A673 (cell line): ENCODE measurements at regions not wholly inside any gene's neighbourhood (a gene's known extent, or its start where the extent isn't known, plus 50 kb on each side); places are given as distances from the start of the nearest gene placed in this dataset.

Experiments
- BruUV-seq: library from RNA; stranded (reverse); fragments of 400-500 nt; replicated peaks from 2 replicates; lab custom pipeline; 2021; lab: Mats Ljungman, UMichigan
- CTCF ChIA-PET: fragments of 300-600 bp; sonication (Branson Sonifier 250); formaldehyde crosslinking; loops from one replicate; lab custom pipeline; 2022; ENCODE audit warnings: antibody characterized with exemption; lab: Charles Lee
- POLR2A ChIA-PET: fragments of 300-600 bp; sonication (Branson Sonifier 250); formaldehyde crosslinking; loops from one replicate; lab custom pipeline; 2022; ENCODE audit warnings: antibody characterized with exemption; ENCODE audit not compliant: low non-redundant PET; lab: Charles Lee
- DNase-seq: peaks from one replicate; pipeline ENCODE4 v3.0.0-alpha.2; 2015; ENCODE audit warnings: low spot score
- H3K27ac ChIP-seq: fragments of 200-600 bp; sonication (generic); 2 replicates; pipeline ENCODE4 v1.5.1; 2016; ENCODE audit warnings: mixed run types, low read depth, mild to moderate bottlenecking, mixed read lengths, antibody characterized with exemption, low read length; ENCODE audit not compliant: poor library complexity, severe bottlenecking
- H3K27me3 ChIP-seq: fragments of 200-600 bp; sonication (generic); replicated peaks from 2 replicates; pipeline ENCODE4 v1.6.1; 2017; ENCODE audit warnings: mixed run types, low read depth, mild to moderate bottlenecking, mixed read lengths, antibody characterized with exemption, low read length; ENCODE audit not compliant: insufficient read depth, poor library complexity
- H3K36me3 ChIP-seq: fragments of 200-600 bp; sonication (generic); 2 replicates; pipeline ENCODE4 v1.6.1; 2016; ENCODE audit warnings: mixed run types, mild to moderate bottlenecking, mixed read lengths, antibody characterized with exemption, low read length; ENCODE audit not compliant: insufficient read depth, poor library complexity, severe bottlenecking
- H3K4me1 ChIP-seq: fragments of 200-600 bp; sonication (generic); 2 replicates; pipeline ENCODE4 v1.6.1; 2017; ENCODE audit warnings: mixed run types, mild to moderate bottlenecking, mixed read lengths, antibody characterized with exemption, low read length; ENCODE audit not compliant: insufficient read depth, poor library complexity, severe bottlenecking
- H3K4me3 ChIP-seq: fragments of 200-600 bp; sonication (generic); 2 replicates; pipeline ENCODE4 v1.5.1; 2016; ENCODE audit warnings: low read depth, mixed run types, mild to moderate bottlenecking, mixed read lengths, low read length; ENCODE audit not compliant: poor library complexity, severe bottlenecking
- H3K9me3 ChIP-seq: fragments of 200-600 bp; sonication (generic); 2 replicates; pipeline ENCODE4 v1.6.1; 2016; ENCODE audit warnings: mixed run types, low read depth, mild to moderate bottlenecking, mixed read lengths, antibody characterized with exemption, low read length; ENCODE audit not compliant: poor library complexity, severe bottlenecking
- CTCF ChIP-seq: fragments of 300-800, 200-600 bp; sonication (generic); conservative IDR thresholded peaks from 2 replicates; pipeline ENCODE4 v1.5.1; 2017; ENCODE audit warnings: low read depth, mild to moderate bottlenecking, antibody characterized with exemption, low read length, moderate library complexity, mixed read lengths
- EZH2 ChIP-seq: fragments of 200-600 bp; sonication (generic); IDR thresholded peaks from 2 replicates; pipeline ENCODE4 v1.6.1; 2017; ENCODE audit warnings: borderline replicate concordance, low read depth, mild to moderate bottlenecking, mixed read lengths, antibody characterized with exemption, low read length; ENCODE audit not compliant: poor library complexity, severe bottlenecking
- intact Hi-C: fragments of 100-400 bp; cut with micrococcal nuclease; formaldehyde crosslinking; loops from one replicate; pipeline ENCODE4 v1.10.0; 2022; ENCODE audit not compliant: unreplicated experiment

DNA sequence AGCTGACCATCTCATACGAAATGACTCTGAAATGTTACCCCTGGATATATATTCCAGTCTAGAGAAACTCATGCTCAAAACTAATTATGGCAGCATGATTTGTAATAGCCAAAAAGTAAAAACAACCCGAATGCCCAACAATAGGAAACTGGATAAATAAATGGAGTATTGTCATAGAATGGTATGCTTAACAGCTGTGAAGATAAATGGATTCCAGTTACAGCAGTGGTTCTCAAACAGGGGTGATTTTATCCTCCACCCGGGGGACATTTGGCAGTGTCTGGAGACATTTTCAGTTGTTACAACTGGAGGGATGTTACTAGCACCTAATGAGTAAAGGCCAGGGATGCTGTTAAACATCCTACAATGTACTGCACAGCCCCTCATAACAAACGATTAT, 52.3 kb upstream of the PIAS1 start:
- H3K27me3 ChIP-seq = no peaks in the 10 kb centered on the region
- H3K27ac ChIP-seq = no peak overlapping the region
- BruUV-seq = no TSS peak
- CTCF ChIA-PET = no interaction called here
- POLR2A ChIA-PET = no interaction called here
- no peak for TF ChIP-seq EZH2
- TF ChIP-seq CTCF = no peak
- intact Hi-C loops = no loop called here
- no peak overlapping the region for H3K4me3 ChIP-seq
- H3K9me3 ChIP-seq = no peaks in the 10 kb centered on the region
- DNase-seq = no peak
- peaks cover 11% of the 10 kb centered on the region for H3K4me1 ChIP-seq
- no peaks in the 10 kb centered on the region for H3K36me3 ChIP-seq

GRCh38 chr15:68003297-68003696, 50.8 kb upstream of the PIAS1 start:
- no TSS peak for BruUV-seq
- POLR2A ChIA-PET = interaction anchor here (0.6 kb wide), 1 partner anchor 233 kb away, joined by 4 read pairs; no protein-coding TSS in a partner anchor
- Histone ChIP-seq H3K4me1 (peaks cover 10% of the 10 kb centered on the region), H3K27me3 (no peaks in the 10 kb centered on the region), H3K4me3 (no peak overlapping the region), H3K9me3 (no peaks in the 10 kb centered on the region), H3K27ac (no peak overlapping the region), H3K36me3 (no peaks in the 10 kb centered on the region)
- TF ChIP-seq EZH2 = no peak
- intact Hi-C loops = no loop called here
- CTCF ChIA-PET = no interaction called here
- DNase-seq = no peak
